ENCODE measurements at regions not wholly inside any gene's neighbourhood (a gene's known extent, or its start where the extent isn't known, plus 50 kb on each side); places are given as distances from the start of the nearest gene placed in this dataset.

DNA sequence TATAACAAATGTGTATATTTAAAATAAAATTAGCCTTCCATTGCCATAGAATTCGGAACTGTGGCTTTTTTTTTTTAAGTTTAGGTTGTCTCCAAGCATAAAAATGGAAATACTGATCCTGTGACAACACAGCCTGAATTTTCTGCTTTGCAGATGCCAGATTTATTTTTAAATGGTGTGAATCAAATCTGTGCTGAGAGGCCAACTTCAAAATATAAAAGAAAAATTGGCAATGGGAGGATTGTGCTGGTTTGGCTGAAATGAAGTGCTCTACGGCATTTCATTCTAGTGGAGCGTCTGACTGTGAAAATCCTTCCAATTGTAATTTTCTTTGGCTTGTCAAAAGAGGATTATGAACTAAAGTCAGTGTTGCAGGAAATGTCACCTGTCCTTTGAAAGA is 580.3 kb upstream of the ZFP42 start:
- Histone ChIP-seq H3K56ac (ENCODE audit: insufficient read length, low read depth, low read length) (no peak overlapping the region), H3K27ac (ENCODE audit: insufficient read length, low read depth, low read length) (no peak overlapping the region), H3K9me3 (ENCODE audit: control insufficient read depth, low read depth, low read length) (no peaks in the 10 kb centered on the region), H2BK12ac (ENCODE audit: insufficient read length, low read depth, low read length) (no peak overlapping the region), H3T11ph (ENCODE audit: low read length) (no peak overlapping the region), H3K4me1 (ENCODE audit: insufficient read depth, low read length) (no peaks in the 10 kb centered on the region), H3K4ac (ENCODE audit: low read depth, low read length) (no peak overlapping the region), H3K79me2 (ENCODE audit: insufficient read depth, low read length) (no peaks in the 10 kb centered on the region), H2BK5ac (ENCODE audit: insufficient read length, low read length) (no peak overlapping the region), H2BK15ac (ENCODE audit: low read depth, low read length) (no peak overlapping the region), H3K4me2 (ENCODE audit: insufficient read depth, insufficient read length, low read length) (no peak overlapping the region), H3K14ac (ENCODE audit: insufficient read depth, low read length) (no peak overlapping the region), H2BK120ac (ENCODE audit: low read depth, low read length, poor library complexity, severe bottlenecking) (no peak overlapping the region), H2AFZ (ENCODE audit: low read length) (no peak overlapping the region), H4K20me1 (ENCODE audit: control insufficient read depth, insufficient read depth, insufficient read length) (no peaks in the 10 kb centered on the region), H3K79me1 (ENCODE audit: insufficient read depth, low read depth, low read length, poor library complexity, severe bottlenecking) (no peaks in the 10 kb centered on the region), H3K18ac (ENCODE audit: insufficient read length, low read depth, low read length) (no peak overlapping the region), H4K5ac (ENCODE audit: insufficient read length, low read depth, low read length) (no peak overlapping the region), H2AK5ac (ENCODE audit: insufficient read length, low read length) (no peak overlapping the region), H4K91ac (ENCODE audit: insufficient read length, low read depth, low read length) (no peak overlapping the region), H4K8ac (replicated peaks; ENCODE audit: insufficient read length, low read depth, low read length) (no peak overlapping the region), H3K9ac (ENCODE audit: extremely low read depth, insufficient read length, low read length) (no peak overlapping the region), H2BK20ac (ENCODE audit: low read depth, low read length, poor library complexity, severe bottlenecking) (no peak overlapping the region), H3K23ac (ENCODE audit: insufficient read length, low read depth, low read length) (no peak overlapping the region), H3K27me3 (ENCODE audit: insufficient read depth, low read length) (no peaks in the 10 kb centered on the region), H3K23me2 (ENCODE audit: insufficient read length, low read depth, low read length, poor library complexity, severe bottlenecking) (no peaks in the 10 kb centered on the region)
- Mint-ChIP-seq H3K9me3 (peaks cover 8% of the 10 kb centered on the region in 2 experiments; a peak in 4 of 5 replicates), H3K4me1 (no peaks in the 10 kb centered on the region), H3K4me3 (no peak overlapping the region), H3K27ac (no peak overlapping the region), H3K36me3 (ENCODE audit: insufficient read depth in 1 of 3, low read depth in 3 of 3) (peaks cover 0 to 2% (median 0%) of the 10 kb centered on the region in 3 experiments; a peak in 1 of 7 replicates), H3K27me3 (ENCODE audit: low read depth) (no peaks in the 10 kb centered on the region)
- WGBS (ENCODE audit: extremely low coverage, insufficient read length, low lambda C conversion rate) = no CpG with 5 or more reads among the region's 3 CpGs
- TF ChIP-seq, protein P1, sequence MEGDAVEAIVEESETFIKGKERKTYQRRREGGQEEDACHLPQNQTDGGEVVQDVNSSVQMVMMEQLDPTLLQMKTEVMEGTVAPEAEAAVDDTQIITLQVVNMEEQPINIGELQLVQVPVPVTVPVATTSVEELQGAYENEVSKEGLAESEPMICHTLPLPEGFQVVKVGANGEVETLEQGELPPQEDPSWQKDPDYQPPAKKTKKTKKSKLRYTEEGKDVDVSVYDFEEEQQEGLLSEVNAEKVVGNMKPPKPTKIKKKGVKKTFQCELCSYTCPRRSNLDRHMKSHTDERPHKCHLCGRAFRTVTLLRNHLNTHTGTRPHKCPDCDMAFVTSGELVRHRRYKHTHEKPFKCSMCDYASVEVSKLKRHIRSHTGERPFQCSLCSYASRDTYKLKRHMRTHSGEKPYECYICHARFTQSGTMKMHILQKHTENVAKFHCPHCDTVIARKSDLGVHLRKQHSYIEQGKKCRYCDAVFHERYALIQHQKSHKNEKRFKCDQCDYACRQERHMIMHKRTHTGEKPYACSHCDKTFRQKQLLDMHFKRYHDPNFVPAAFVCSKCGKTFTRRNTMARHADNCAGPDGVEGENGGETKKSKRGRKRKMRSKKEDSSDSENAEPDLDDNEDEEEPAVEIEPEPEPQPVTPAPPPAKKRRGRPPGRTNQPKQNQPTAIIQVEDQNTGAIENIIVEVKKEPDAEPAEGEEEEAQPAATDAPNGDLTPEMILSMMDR (conservative IDR thresholded peaks at IDR 0.05) = no peak
- no peak for DNase-seq
